ENCODE measurements at regions not wholly inside any gene's neighbourhood (a gene's known extent, or its start where the extent isn't known, plus 50 kb on each side); places are given as distances from the start of the nearest gene placed in this dataset.

DNA sequence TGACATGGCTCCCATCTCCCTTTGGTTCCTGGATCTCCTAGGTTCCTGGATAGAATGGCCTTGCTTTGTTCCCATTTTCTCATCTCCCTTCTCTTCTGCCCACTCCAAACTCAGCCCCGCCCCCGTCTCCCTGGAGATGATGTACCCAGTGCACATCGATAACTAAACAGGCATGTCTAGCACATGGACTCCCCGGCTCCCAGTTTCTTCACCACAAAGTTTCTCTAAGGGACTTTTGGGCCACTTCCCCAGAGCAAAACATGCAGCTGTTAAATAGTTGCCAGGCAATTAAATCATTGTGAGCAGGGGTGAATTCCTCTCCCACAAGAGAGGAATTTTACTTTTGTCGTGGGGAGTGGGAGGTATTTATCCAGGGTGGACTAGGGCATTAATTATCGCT, 259.0 kb downstream of the GADD45G start:
- TF ChIP-seq YY1 (IDR thresholded peaks at IDR 0.05; ENCODE audit: low read depth) (no peak), REST (IDR thresholded peaks at IDR 0.05; ENCODE audit: low read depth) (no peak)
- TF ChIP-seq, protein P1, sequence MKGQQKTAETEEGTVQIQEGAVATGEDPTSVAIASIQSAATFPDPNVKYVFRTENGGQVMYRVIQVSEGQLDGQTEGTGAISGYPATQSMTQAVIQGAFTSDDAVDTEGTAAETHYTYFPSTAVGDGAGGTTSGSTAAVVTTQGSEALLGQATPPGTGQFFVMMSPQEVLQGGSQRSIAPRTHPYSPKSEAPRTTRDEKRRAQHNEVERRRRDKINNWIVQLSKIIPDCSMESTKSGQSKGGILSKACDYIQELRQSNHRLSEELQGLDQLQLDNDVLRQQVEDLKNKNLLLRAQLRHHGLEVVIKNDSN (IDR thresholded peaks at IDR 0.05) = no peak
- TF ChIP-seq, protein P2, sequence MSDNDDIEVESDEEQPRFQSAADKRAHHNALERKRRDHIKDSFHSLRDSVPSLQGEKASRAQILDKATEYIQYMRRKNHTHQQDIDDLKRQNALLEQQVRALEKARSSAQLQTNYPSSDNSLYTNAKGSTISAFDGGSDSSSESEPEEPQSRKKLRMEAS (IDR thresholded peaks at IDR 0.05) = no peak
